Suprapubic skin (tissue), 4 donors: ENCODE measurements at regions not wholly inside any gene's neighbourhood (a gene's known extent, or its start where the extent isn't known, plus 50 kb on each side); places are given as distances from the start of the nearest gene placed in this dataset.

ENCODE experiments used
- DNase-seq, 2 donors: peaks; one replicate each; pipeline ENCODE4 v3.0.0-alpha.2; 2019; ENCODE audit warnings: low spot score in 2 of 2
- H3K27ac ChIP-seq: fragments of 200-600 bp; sonication (generic); one replicate; pipeline ENCODE4 v1.5.1; 2019
- H3K27me3 ChIP-seq: fragments of 200-600 bp; sonication (generic); one replicate; pipeline ENCODE4 v1.5.1; 2019
- H3K36me3 ChIP-seq: fragments of 200-600 bp; sonication (generic); one replicate; pipeline ENCODE4 v1.5.1; 2019
- H3K4me1 ChIP-seq: fragments of 200-600 bp; sonication (generic); one replicate; pipeline ENCODE4 v1.5.1; 2019
- H3K4me3 ChIP-seq: fragments of 200-600 bp; sonication (generic); one replicate; pipeline ENCODE4 v1.5.1; 2019; ENCODE audit warnings: mild to moderate bottlenecking
- H3K9me3 ChIP-seq: fragments of 200-600 bp; sonication (generic); one replicate; pipeline ENCODE4 v1.5.1; 2019
- EP300 ChIP-seq: sonication (generic); formaldehyde crosslinking; IDR thresholded peaks from one replicate; pipeline ENCODE4 v1.6.1; 2017; ENCODE audit warnings: antibody characterized with exemption
- POLR2A ChIP-seq, 2 donors: fragments of 450-650 bp; IDR thresholded peaks; one replicate each; pipeline ENCODE4 v1.6.1; 2017; ENCODE audit warnings: antibody characterized with exemption in 2 of 2, mild to moderate bottlenecking in 2 of 2, moderate library complexity in 2 of 2
- POLR2AphosphoS5 ChIP-seq, 3 donors: sonication (generic); formaldehyde crosslinking; IDR thresholded peaks; one replicate each; pipeline ENCODE4 v1.6.1; 2017; ENCODE audit warnings: antibody characterized with exemption in 3 of 3
- WGBS: methylation state at CpG from one replicate; pipeline ENCODE4 v1.1.5; 2018; 5-methylcytosine and 5-hydroxymethylcytosine counted together
- TF ChIP-seq, protein P1 (sequence below), 2 donors: fragments of 200-600 bp in 1 of 2; fragments of 450-650 bp in 1 of 2; sonication (generic) in 1 of 2; IDR thresholded peaks; one replicate each; pipeline ENCODE4 v1.5.1; 2016 to 2019; ENCODE audit warnings: antibody characterized with exemption in 2 of 2, mild to moderate bottlenecking in 1 of 2, moderate library complexity in 1 of 2

DNA sequence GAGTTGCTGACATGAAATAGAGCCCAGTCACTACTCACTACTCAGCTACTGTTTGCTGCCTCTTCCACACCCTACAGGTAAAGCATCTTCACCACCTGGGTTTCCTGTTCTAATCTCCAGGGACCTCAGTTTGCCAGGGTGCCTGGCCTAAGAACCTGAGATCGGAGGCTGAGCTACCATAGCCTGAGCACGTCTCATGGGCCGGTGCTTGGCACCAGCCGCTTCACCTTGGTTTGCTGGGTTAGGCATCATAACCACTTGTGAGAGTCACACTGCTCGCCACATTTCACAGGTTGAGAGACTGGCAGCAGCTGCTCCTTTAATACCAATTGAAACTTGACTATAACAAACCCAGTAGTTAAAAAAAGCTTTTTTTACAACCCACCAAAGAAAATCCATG is 75.1 kb downstream of the EMX2 start:
- WGBS = 81% methylated on average over 5 of the region's 5 CpGs
- H3K9me3 ChIP-seq = no peaks in the 10 kb centered on the region
- DNase-seq = no peak
- TF ChIP-seq EP300 (no peak), POLR2A (IDR thresholded peaks at IDR 0.05) (no peak), POLR2AphosphoS5 (IDR thresholded peaks at IDR 0.05) (no peak)
- TF ChIP-seq, protein P1, sequence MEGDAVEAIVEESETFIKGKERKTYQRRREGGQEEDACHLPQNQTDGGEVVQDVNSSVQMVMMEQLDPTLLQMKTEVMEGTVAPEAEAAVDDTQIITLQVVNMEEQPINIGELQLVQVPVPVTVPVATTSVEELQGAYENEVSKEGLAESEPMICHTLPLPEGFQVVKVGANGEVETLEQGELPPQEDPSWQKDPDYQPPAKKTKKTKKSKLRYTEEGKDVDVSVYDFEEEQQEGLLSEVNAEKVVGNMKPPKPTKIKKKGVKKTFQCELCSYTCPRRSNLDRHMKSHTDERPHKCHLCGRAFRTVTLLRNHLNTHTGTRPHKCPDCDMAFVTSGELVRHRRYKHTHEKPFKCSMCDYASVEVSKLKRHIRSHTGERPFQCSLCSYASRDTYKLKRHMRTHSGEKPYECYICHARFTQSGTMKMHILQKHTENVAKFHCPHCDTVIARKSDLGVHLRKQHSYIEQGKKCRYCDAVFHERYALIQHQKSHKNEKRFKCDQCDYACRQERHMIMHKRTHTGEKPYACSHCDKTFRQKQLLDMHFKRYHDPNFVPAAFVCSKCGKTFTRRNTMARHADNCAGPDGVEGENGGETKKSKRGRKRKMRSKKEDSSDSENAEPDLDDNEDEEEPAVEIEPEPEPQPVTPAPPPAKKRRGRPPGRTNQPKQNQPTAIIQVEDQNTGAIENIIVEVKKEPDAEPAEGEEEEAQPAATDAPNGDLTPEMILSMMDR (IDR thresholded peaks at IDR 0.05) = no peak
- H3K36me3 ChIP-seq = no peaks in the 10 kb centered on the region
- H3K27me3 ChIP-seq = no peaks in the 10 kb centered on the region
- H3K27ac ChIP-seq = no peak overlapping the region
- H3K4me1 ChIP-seq = no peaks in the 10 kb centered on the region
- no peak overlapping the region for H3K4me3 ChIP-seq

DNA sequence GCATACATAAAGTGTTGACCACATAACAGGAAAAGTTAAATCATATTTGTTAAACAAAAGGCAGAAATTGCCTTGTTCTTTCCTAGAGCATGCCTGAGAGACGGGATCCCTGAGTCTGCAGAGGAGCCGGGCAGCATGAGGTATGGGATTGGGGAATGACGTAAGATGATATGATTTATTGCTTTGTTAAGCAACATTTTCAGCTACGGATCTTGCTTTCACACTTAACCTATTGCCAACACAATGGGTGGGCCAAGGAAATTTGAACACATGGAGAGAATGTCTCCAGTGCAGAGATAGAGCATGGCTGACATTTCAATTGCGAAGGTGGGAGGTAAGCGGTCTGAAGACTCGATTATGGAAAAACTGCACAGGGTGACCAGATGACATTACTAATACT is 76.7 kb downstream of the EMX2 start:
- Histone ChIP-seq H3K4me1 (no peaks in the 10 kb centered on the region), H3K36me3 (no peaks in the 10 kb centered on the region), H3K4me3 (no peak overlapping the region), H3K27ac (no peak overlapping the region), H3K9me3 (no peaks in the 10 kb centered on the region), H3K27me3 (no peaks in the 10 kb centered on the region)
- TF ChIP-seq, protein P1 (IDR thresholded peaks at IDR 0.05) = no peak
- TF ChIP-seq EP300 = no peak
- TF ChIP-seq POLR2AphosphoS5 (IDR thresholded peaks at IDR 0.05) = no peak
- TF ChIP-seq POLR2A (IDR thresholded peaks at IDR 0.05) = no peak
- no peak for DNase-seq
- 59% methylated on average over 7 of the region's 7 CpGs for WGBS

DNA sequence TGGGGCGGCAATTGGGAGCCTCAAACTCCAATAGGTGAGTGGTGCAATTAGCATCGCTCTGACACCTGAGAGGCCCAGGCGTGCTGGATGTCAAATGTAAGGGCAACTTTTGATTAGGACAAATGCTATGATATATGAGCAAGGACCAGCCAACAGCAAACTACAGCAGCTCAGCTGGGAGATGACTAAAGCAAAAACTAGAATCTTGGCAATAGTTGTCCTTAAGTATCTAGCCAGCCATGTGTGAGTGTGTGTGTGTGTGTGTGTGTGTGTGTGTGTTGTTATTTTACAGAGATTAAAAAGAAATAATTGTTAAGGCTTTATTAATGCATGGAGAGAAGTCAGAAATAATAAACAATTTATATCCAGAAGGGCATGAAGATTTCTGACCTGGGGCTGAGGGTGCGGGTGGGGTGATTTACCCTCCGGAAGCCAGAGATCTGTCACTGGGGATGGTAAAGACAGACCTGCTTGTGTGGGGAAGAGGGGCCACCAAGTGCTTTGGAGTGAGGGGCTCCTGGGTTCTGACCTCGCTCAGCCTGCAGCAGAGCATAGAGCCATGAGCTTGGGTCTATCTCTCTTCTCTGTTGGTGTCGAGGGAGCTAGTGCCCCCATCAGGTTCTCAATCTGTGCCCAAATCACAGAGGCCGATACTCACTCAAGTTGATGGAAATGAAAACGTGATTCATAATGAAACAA is 77.3 kb downstream of the EMX2 start:
- no peak overlapping the region for H3K27ac ChIP-seq
- no peak for DNase-seq

DNA sequence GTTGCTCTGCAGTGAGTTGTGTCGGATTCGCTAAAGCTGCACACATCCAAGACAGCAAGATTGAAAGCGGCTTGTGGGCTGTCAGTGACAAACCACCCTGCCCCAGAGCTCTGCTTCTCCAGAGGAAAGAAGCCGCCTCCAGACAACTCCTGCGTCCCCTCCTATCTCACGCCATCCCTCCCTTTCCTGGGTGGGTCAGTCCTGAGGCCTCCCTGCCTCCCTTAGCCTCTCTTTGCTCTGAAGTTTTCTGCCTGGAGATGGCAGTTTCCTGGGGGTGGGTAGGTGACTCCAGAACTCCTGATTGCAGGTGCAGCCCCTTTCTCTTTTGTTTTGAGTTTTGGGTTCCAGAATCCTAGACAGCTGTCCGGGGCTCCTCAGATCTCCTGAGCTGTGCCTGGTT is 78.7 kb downstream of the EMX2 start:
- H3K27ac ChIP-seq = no peak overlapping the region

More for the DNA sequence above, 77.3 kb downstream of the EMX2 start:
- H3K36me3 ChIP-seq = no peaks in the 10 kb centered on the region
- H3K27me3 ChIP-seq = no peaks in the 10 kb centered on the region
- no peaks in the 10 kb centered on the region for H3K9me3 ChIP-seq
- no peak overlapping the region for H3K4me3 ChIP-seq
- no peaks in the 10 kb centered on the region for H3K4me1 ChIP-seq
- TF ChIP-seq POLR2A (IDR thresholded peaks at IDR 0.05) (no peak), EP300 (no peak), POLR2AphosphoS5 (IDR thresholded peaks at IDR 0.05) (no peak)
- TF ChIP-seq, protein P1 (IDR thresholded peaks at IDR 0.05) = no peak
- WGBS = 79% methylated on average over 8 of the region's 9 CpGs

DNA sequence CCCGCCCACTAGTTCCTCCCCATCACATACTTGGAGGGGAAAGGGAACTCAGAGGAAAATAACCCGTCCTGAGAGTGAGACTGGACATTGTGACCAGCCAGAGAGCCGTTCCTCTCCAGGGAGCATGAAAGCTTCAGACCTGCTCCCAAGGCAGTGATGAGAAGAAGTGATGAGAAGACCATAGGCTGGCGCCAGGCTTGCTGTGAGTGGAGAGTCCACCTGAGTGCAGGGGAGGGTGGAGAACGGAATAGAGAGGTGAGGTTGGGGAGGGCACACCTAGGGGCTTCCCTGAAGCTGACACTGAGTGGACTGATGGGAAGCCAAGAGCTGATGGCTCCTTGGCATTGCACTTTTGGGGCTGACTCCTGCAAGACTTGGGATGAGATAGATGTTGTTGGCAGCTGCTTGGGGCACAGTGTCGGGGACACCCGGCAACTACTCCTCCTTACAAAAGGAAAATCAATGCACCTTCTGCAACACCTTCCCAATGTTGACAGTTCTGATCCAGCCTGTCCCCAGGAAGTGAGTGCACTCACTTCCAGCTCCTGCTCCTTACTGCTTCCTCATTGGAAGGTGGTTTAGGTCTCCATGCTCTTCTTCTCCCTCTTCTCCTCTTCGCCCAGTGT is 79.4 kb downstream of the EMX2 start:
- WGBS = 84% methylated on average over 8 of the region's 8 CpGs
- H3K36me3 ChIP-seq = no peaks in the 10 kb centered on the region
- TF ChIP-seq EP300 = no peak
- no peak for TF ChIP-seq POLR2A (IDR thresholded peaks at IDR 0.05)
- no peak for TF ChIP-seq POLR2AphosphoS5 (IDR thresholded peaks at IDR 0.05)
- TF ChIP-seq, protein P1 (IDR thresholded peaks at IDR 0.05) = no peak
- no peak overlapping the region for H3K4me3 ChIP-seq
- no peak overlapping the region for H3K27ac ChIP-seq
- no peaks in the 10 kb centered on the region for H3K4me1 ChIP-seq
- H3K27me3 ChIP-seq = no peaks in the 10 kb centered on the region
- no peaks in the 10 kb centered on the region for H3K9me3 ChIP-seq
- DNase-seq = no peak

More for the DNA sequence above, 78.7 kb downstream of the EMX2 start:
- no peaks in the 10 kb centered on the region for H3K27me3 ChIP-seq
- DNase-seq = no peak
- no peak overlapping the region for H3K4me3 ChIP-seq
- WGBS = 76% methylated on average over 7 of the region's 7 CpGs
- H3K9me3 ChIP-seq = no peaks in the 10 kb centered on the region
- no peaks in the 10 kb centered on the region for H3K4me1 ChIP-seq
- no peaks in the 10 kb centered on the region for H3K36me3 ChIP-seq
- TF ChIP-seq EP300 (no peak), POLR2A (IDR thresholded peaks at IDR 0.05) (no peak), POLR2AphosphoS5 (IDR thresholded peaks at IDR 0.05) (no peak)
- TF ChIP-seq, protein P1 (IDR thresholded peaks at IDR 0.05) = no peak
